GM18519 (cell line): ENCODE measurements at regions not wholly inside any gene's neighbourhood (a gene's known extent, or its start where the extent isn't known, plus 50 kb on each side); places are given as distances from the start of the nearest gene placed in this dataset.
"Not testable (repeated sequence)": the region's sequence is repeated elsewhere in the genome, so short reads cannot be mapped to it uniquely, and the experiment has no call there.

Experiments used
- ATAC-seq: cut with Tn5 transposase; IDR thresholded peaks from one replicate; pipeline ENCODE4 v1.9.1; 2021; ENCODE audit warnings: mild to moderate bottlenecking, moderate library complexity; ENCODE audit not compliant: unreplicated experiment, low FRiP score

DNA sequence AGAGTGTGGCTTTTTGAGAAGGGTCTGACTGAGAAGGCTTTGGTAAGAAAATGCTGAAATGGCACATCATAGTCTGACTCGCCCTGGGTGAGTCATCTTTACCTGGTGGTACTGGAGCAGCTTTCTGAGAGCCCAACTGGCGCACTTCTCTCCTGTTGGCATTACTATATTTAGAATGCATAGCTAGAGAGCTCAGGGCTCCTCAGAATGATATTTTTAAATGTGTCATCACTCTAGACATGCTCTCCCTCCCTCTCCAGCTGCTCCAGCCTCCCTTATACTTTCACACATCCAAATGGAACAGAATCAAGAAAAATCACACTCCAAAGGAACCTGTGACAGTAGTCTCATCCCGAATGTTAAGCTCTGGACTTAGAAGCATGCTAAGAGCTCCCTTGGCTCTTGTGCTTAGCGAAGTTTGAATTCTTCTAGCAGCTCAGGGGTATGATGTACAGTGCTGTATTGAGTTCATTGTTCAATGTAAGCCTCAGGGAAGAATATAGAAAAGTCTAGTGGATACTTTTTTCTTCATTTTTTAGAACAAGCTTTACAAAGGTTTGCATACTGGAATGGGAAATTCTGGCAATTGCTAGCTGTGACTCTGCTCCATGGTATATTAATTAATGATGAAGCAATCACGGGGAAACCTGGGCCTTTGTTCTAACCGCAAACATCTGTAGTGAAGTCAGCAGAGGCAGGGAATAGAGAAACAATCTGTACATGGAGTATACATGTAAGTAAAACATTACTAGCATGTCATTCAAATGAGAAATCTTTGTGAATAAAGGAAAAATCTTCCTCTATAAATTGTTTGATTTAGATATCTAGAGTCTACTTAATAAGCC is 751.2 kb upstream of the NRXN1 start:
- no peak for ATAC-seq

DNA sequence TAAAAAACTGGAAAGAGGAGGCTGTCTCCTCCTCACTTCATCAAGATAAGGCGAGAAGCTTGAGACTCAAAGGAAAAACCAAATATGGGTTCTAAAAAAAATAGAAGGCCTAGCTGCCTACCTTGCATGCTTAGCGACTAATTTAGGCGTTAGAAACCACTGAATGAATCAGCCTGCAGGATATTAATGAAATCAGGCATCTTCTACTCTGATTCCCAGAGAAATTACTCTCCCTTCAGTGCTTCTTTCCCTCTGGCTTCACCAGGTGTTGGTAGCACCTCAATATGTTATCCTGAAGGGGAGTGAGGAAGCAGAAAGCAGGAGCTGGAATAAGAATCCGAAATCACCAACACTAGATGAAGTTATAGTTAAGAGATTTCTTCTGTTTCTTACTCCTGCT is 749.8 kb upstream of the NRXN1 start:
- ATAC-seq: no peak

- ATAC-seq: no peak
Measured at GRCh38 chr2:51780353-51780752, 748.4 kb upstream of the NRXN1 start.

DNA sequence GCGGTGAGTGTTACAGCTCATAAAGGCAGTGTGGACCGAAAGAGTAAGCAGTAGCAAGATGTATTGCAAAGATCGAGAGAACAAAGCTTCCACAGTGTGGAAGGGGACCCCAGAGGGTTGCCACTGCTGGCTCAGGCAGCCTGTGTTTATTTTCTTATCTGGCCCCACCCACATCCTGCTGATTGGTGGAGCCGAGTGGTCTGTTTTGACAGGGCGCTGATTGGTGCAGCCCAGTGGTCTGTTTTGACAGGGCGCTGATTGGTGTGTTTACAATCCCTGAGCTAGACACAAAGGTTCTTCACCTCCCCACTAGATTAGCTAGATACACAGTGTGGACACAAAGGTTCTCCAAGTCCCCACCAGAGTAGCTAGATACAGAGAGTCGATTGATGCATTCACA is 747.8 kb upstream of the NRXN1 start:
- not testable (repeated sequence) for ATAC-seq

- ATAC-seq: no peak
Measured at GRCh38 chr2:51778806-51779205, 746.9 kb upstream of the NRXN1 start.

GRCh38 chr2:51774606-51775005 is 742.7 kb upstream of the NRXN1 start:
- not testable (repeated sequence) for ATAC-seq

DNA sequence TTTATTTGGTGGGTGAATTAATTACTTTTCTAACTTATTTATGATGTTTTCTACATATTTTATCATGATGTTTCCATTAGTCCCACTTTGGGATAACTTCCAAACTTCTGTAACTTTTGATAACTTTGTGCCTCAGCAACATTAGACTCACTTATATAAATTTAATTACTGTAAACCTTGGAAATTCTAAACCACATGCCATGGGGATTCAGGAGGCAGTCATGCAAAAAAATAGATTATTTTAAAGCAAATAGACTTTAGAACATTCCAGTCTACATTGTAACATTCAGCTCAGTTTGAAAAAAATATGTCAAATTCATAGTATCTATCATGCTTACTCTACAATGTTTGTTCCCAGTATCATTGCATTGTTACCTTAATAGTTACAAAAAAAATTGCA is 728.5 kb upstream of the NRXN1 start:
- ATAC-seq: no peak

DNA sequence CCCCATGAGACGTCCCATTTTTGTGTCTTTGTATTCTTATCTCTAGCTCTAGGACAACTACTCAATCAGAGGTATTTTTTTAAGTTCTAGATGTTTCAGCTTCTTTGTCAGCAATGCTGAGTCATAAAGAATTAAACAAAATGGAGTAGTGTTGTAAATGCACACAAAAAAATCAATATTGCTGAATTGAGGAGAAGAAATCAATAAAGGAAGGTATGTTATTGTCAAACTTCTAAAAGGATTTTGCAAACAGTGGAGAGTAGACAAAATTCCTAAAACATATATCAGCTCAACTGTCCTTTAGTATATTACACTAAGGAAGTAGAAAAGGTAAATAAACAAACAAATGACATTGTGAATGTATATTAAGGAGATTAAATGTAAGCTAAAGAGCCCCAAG is 726.1 kb upstream of the NRXN1 start:
- ATAC-seq: no peak

GRCh38 chr2:51734115-51734514 is 702.2 kb upstream of the NRXN1 start:
- no peak for ATAC-seq

GRCh38 chr2:51723691-51724090 is 691.8 kb upstream of the NRXN1 start:
- no peak for ATAC-seq

GRCh38 chr2:51722311-51722710 is 690.4 kb upstream of the NRXN1 start:
- ATAC-seq: no peak

GRCh38 chr2:51720826-51721225 is 688.9 kb upstream of the NRXN1 start:
- ATAC-seq: no peak

GRCh38 chr2:51718881-51719280 is 686.9 kb upstream of the NRXN1 start:
- no peak for ATAC-seq

DNA sequence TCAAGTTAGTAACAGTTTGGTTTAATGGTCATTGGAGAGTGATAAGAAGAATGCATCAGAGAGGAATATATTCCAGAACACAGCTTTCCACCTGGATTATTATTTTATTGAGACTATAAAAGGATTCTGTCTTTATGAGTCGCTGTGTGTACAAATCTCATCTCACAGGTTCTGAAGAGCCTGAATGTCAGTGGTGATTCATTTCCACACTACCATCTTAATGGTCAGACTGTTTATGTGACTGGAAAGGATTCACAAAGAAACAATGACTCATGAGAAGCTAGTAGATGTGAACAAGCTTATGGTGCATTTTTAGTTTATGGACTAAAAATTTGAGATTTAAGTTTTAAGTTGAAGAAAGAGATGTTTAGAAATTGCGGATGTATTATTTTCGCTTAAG is 685.4 kb upstream of the NRXN1 start:
- no peak for ATAC-seq

GRCh38 chr2:51711766-51712165 is 679.8 kb upstream of the NRXN1 start:
- ATAC-seq: no peak

GRCh38 chr2:51710222-51710621 is 678.3 kb upstream of the NRXN1 start:
- ATAC-seq: no peak

DNA sequence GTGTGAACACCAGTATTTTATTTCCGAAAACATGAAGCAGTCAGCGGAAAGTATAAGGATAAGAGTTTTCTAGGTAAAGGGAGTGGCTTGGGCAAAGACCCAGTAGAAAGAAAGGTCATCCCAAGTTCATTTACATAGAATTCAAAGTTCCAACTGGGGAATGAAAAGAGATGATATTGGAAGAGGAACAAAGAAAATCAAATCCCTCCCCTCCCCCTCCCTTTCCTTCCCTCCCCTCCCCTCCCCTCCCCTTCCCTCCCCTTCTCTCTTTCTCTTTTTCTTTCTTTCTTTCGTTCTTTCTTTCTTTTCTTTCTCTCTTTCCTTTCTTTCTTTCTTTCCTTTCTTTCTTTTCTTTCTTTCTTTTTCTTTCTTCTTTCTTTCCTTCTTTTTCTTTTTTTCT is 675.7 kb upstream of the NRXN1 start:
- no peak for ATAC-seq

- ATAC-seq: no peak
Measured at GRCh38 chr2:51706220-51706619, 674.3 kb upstream of the NRXN1 start.

DNA sequence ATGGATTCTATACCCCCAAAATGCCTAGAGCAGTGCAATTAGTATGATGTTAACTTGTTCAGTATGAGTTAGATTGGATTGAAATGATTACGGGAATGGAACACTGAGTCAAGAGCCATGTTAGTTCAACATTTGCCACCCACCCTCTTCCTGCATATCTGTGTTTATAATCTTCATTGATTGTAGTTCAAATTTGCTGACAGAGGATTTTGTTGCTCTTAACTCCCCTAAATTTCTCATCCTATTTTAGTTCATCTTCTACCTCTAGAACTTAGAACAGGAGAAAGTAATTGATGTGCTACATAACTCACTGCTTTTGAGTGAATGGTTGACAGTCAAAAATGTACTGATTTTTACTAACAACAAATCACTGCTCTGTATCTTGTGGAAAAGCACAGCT is 673.5 kb upstream of the NRXN1 start:
- no peak for ATAC-seq

DNA sequence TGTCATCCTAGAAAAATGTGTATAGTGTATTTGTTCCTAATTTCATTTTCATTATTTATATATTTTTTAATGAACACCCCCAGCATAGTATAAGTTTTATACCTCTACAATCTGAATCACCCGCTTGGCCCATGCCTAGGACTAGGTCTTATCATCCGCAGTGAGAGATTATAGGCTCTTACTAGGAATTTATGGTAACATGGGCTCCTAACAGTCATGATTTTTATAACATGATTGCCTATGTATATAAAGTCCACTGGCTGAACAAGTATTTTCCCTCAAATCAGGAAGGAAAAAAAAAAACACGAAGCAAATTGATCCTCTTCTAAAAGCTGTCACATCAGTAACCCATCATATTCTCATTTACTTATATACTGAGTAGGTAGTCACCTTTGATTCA is 666.1 kb upstream of the NRXN1 start:
- no peak for ATAC-seq

- no peak for ATAC-seq
Measured at GRCh38 chr2:51697095-51697494, 665.2 kb upstream of the NRXN1 start.

DNA sequence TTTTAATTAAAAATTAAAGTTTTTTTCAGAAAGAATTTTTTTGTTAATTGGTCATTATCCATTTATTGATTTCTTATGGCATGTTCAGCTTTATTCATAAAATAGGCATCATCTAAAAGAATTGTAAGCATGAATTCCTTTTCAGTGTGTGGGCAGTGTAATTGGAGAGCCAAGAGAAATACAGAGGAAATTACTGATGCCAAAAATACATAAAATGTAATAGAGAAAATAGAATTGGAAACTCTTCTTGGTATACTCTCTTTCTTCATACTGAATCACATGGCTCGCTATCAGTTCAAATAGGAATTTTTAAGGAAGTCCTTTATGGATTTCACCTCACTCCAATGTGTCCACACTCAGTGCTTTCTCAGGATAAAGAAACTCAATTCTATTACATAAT is 663.6 kb upstream of the NRXN1 start:
- no peak for ATAC-seq

- ATAC-seq: no peak
Measured at GRCh38 chr2:51693640-51694039, 661.7 kb upstream of the NRXN1 start.
